HG02973 (cell line): ENCODE measurements at regions not wholly inside any gene's neighbourhood (a gene's known extent, or its start where the extent isn't known, plus 50 kb on each side); places are given as distances from the start of the nearest gene placed in this dataset.
"Not testable (repeated sequence)": the region's sequence is repeated elsewhere in the genome, so short reads cannot be mapped to it uniquely, and the experiment has no call there.

Experiments
- ATAC-seq: cut with Tn5 transposase; IDR thresholded peaks from one replicate; pipeline ENCODE4 v1.9.1; 2021; ENCODE audit warnings: moderate library complexity; ENCODE audit not compliant: unreplicated experiment

- ATAC-seq, result no peak
Measured at GRCh38 chr20:22529150-22530019, 55.0 kb downstream of the FOXA2 start.

- no peak for ATAC-seq
Measured at GRCh38 chr20:22526512-22527012, 57.8 kb downstream of the FOXA2 start.

GRCh38 chr20:22525821-22526220 is 58.6 kb downstream of the FOXA2 start:
- ATAC-seq, result no peak

- no peak for ATAC-seq
Measured at GRCh38 chr20:22525069-22525820, 59.1 kb downstream of the FOXA2 start.

- ATAC-seq, result no peak
Measured at GRCh38 chr20:22524393-22525015, 59.9 kb downstream of the FOXA2 start.

- no peak for ATAC-seq
Measured at GRCh38 chr20:22523499-22524392, 60.6 kb downstream of the FOXA2 start.

- no peak for ATAC-seq
Measured at GRCh38 chr20:22523128-22523498, 61.3 kb downstream of the FOXA2 start.

- no peak for ATAC-seq
Measured at GRCh38 chr20:22522701-22523100, 61.7 kb downstream of the FOXA2 start.

GRCh38 chr20:22521940-22522339 is 62.4 kb downstream of the FOXA2 start:
- not testable (repeated sequence) for ATAC-seq

- ATAC-seq, result no peak
Measured at GRCh38 chr20:22520381-22520780, 64.0 kb downstream of the FOXA2 start.

- ATAC-seq, result no peak
Measured at GRCh38 chr20:22515264-22515663, 69.1 kb downstream of the FOXA2 start.

GRCh38 chr20:22513574-22513973 is 70.8 kb downstream of the FOXA2 start:
- ATAC-seq, result no peak

GRCh38 chr20:22512911-22513489 is 71.4 kb downstream of the FOXA2 start:
- no peak for ATAC-seq

GRCh38 chr20:22511943-22512910 is 72.1 kb downstream of the FOXA2 start:
- no peak for ATAC-seq

- ATAC-seq, result no peak
Measured at GRCh38 chr20:22509843-22510147, 74.6 kb downstream of the FOXA2 start.

- ATAC-seq, result no peak
Measured at GRCh38 chr20:22509090-22509842, 75.1 kb downstream of the FOXA2 start.

GRCh38 chr20:22508426-22508825 is 75.9 kb downstream of the FOXA2 start:
- no peak for ATAC-seq

- no peak for ATAC-seq
Measured at GRCh38 chr20:22507240-22507961, 77.0 kb downstream of the FOXA2 start.
